IMR-90 (cell line): ENCODE measurements at regions not wholly inside any gene's neighbourhood (a gene's known extent, or its start where the extent isn't known, plus 50 kb on each side); places are given as distances from the start of the nearest gene placed in this dataset.

Experiments
- ATAC-seq: fragments of 200-7000 bp; cut with Tn5 transposase; 2 replicates; pipeline ENCODE4 v1.9.1; 2020; ENCODE audit warnings: low read depth, mild to moderate bottlenecking, moderate library complexity
- BruUV-seq: library from RNA; stranded (reverse); fragments of 400-500 nt; replicated peaks from 2 replicates; lab custom pipeline; 2021; lab: Mats Ljungman, UMichigan
- CTCF ChIA-PET: fragments of 300-600 bp; formaldehyde crosslinking; extraction: SDS; loops from one replicate; lab custom pipeline; 2021; ENCODE audit warnings: antibody characterized with exemption; lab: Yijun Ruan, JAX
- POLR2A ChIA-PET: fragments of 300-600 bp; sonication (Branson Sonifier 250); formaldehyde crosslinking; loops from one replicate; lab custom pipeline; 2022; ENCODE audit warnings: antibody characterized with exemption; ENCODE audit not compliant: unreplicated experiment; lab: Charles Lee
- DNase-seq: peaks from one replicate; pipeline ENCODE4 v3.0.0; 2013
- H2AFZ ChIP-seq: replicated peaks from 2 replicates; pipeline ENCODE3; 2013; ENCODE audit warnings: low read length, mild to moderate bottlenecking; ENCODE audit not compliant: poor library complexity
- H2AK5ac ChIP-seq: 2 replicates; pipeline ENCODE4 v1.6.1; 2013; ENCODE audit warnings: low read depth, low read length, inconsistent platforms
- H2AK9ac ChIP-seq: replicated peaks from 2 replicates; pipeline ENCODE3; 2013; ENCODE audit warnings: mild to moderate bottlenecking, low read depth, low read length, moderate library complexity; ENCODE audit not compliant: poor library complexity
- H2BK120ac ChIP-seq: 2 replicates; pipeline ENCODE4 v1.6.1; 2013; ENCODE audit warnings: low read depth, low read length, inconsistent platforms
- H2BK15ac ChIP-seq: 3 replicates; pipeline ENCODE4 v1.6.1; 2013; ENCODE audit warnings: low read depth, low read length, inconsistent platforms
- H2BK20ac ChIP-seq: 2 replicates; pipeline ENCODE4 v1.6.1; 2013; ENCODE audit warnings: low read depth, mild to moderate bottlenecking, inconsistent platforms, low read length, moderate library complexity
- H2BK5ac ChIP-seq: 2 replicates; pipeline ENCODE4 v1.6.1; 2013; ENCODE audit warnings: mild to moderate bottlenecking, low read depth, low read length, inconsistent platforms; ENCODE audit not compliant: poor library complexity, severe bottlenecking
- H3K14ac ChIP-seq: replicated peaks from 2 replicates; pipeline ENCODE4 v1.6.1; 2013; ENCODE audit warnings: low read depth, low read length, inconsistent platforms
- H3K18ac ChIP-seq: 2 replicates; pipeline ENCODE4 v1.6.1; 2013; ENCODE audit warnings: low read depth, low read length, control low read depth
- H3K23ac ChIP-seq: 2 replicates; pipeline ENCODE4 v1.6.1; 2013; ENCODE audit warnings: low read depth, low read length, inconsistent platforms
- H3K27ac ChIP-seq: 2 replicates; pipeline ENCODE4 v1.5.1; 2013; ENCODE audit warnings: mild to moderate bottlenecking, control low read depth, low read length; ENCODE audit not compliant: insufficient read depth
- H3K27me3 ChIP-seq: 2 replicates; pipeline ENCODE4 v1.6.1; 2013; ENCODE audit warnings: low read length; ENCODE audit not compliant: control insufficient read depth, insufficient read depth
- H3K36me3 ChIP-seq: 2 replicates; pipeline ENCODE4 v1.6.1; 2013; ENCODE audit warnings: low read length, mixed read lengths; ENCODE audit not compliant: control insufficient read depth, insufficient read depth
- H3K4ac ChIP-seq: 2 replicates; pipeline ENCODE4 v1.6.1; 2013; ENCODE audit warnings: low read depth, low read length, inconsistent platforms
- H3K4me1 ChIP-seq: 2 replicates; pipeline ENCODE4 v1.6.1; 2013; ENCODE audit warnings: low read length, mixed read lengths; ENCODE audit not compliant: control insufficient read depth, insufficient read depth
- H3K4me2 ChIP-seq: 2 replicates; pipeline ENCODE4 v1.6.1; 2013; ENCODE audit warnings: low read depth, mild to moderate bottlenecking, control low read depth, low read length, moderate library complexity
- H3K4me3 ChIP-seq: 2 replicates; pipeline ENCODE4 v1.5.1; 2013; ENCODE audit warnings: low read depth, mild to moderate bottlenecking, control low read depth, low read length, moderate library complexity; ENCODE audit not compliant: insufficient read depth
- H3K56ac ChIP-seq: 2 replicates; pipeline ENCODE4 v1.6.1; 2013; ENCODE audit warnings: low read length, inconsistent platforms; ENCODE audit not compliant: insufficient read depth; ENCODE audit errors: extremely low read depth
- H3K79me1 ChIP-seq, 2 experiments: 2 replicates each; pipeline ENCODE4 v1.6.1; 2013; ENCODE audit warnings: low read length in 2 of 2, inconsistent platforms in 1 of 2, low read depth in 1 of 2
- H3K9ac ChIP-seq: 2 replicates; pipeline ENCODE4 v1.6.1; 2013; ENCODE audit warnings: low read depth, low read length, control low read depth
- H3K9me1 ChIP-seq: 2 replicates; pipeline ENCODE4 v1.6.1; 2013; ENCODE audit warnings: low read length, inconsistent platforms; ENCODE audit not compliant: insufficient read depth
- H3K9me3 ChIP-seq: 2 replicates; pipeline ENCODE4 v1.6.1; 2013; ENCODE audit warnings: low read length; ENCODE audit not compliant: control insufficient read depth, insufficient read depth
- H4K20me1 ChIP-seq: 2 replicates; pipeline ENCODE4 v1.6.1; 2013; ENCODE audit warnings: low read length, inconsistent platforms; ENCODE audit not compliant: insufficient read depth
- H4K5ac ChIP-seq: 2 replicates; pipeline ENCODE4 v1.6.1; 2013; ENCODE audit warnings: mild to moderate bottlenecking, low read depth, low read length, control low read depth
- H4K8ac ChIP-seq, 2 experiments: 2 replicates each; pipeline ENCODE4 v1.6.1; 2013; ENCODE audit warnings: low read depth in 2 of 2, low read length in 2 of 2, control low read depth in 1 of 2, inconsistent platforms in 1 of 2
- H4K91ac ChIP-seq: 2 replicates; pipeline ENCODE4 v1.6.1; 2013; ENCODE audit warnings: low read depth, low read length, inconsistent platforms; ENCODE audit not compliant: insufficient read depth
- BHLHE40 ChIP-seq: fragments of 150-350 bp; IDR thresholded peaks from 2 replicates; pipeline ENCODE4 v1.6.1; 2016; ENCODE audit warnings: mild to moderate bottlenecking, low read depth, low read length
- CEBPB ChIP-seq: IDR thresholded peaks from 2 replicates; pipeline ENCODE4 v1.6.1; 2012; ENCODE audit warnings: low read depth, low read length, improper control_type of control experiment
- CHD1 ChIP-seq: IDR thresholded peaks from 2 replicates; pipeline ENCODE4 v1.6.1; 2012; ENCODE audit warnings: low read depth, low read length, improper control_type of control experiment
- ELK1 ChIP-seq: fragments of 150-350 bp; IDR thresholded peaks from 2 replicates; pipeline ENCODE4 v1.6.1; 2016; ENCODE audit warnings: low read depth, mild to moderate bottlenecking, low read length, moderate library complexity, borderline replicate concordance
- FOS ChIP-seq: fragments of 150-350 bp; IDR thresholded peaks from 2 replicates; pipeline ENCODE4 v1.6.1; 2016; ENCODE audit warnings: low read depth, low read length
- MAFK ChIP-seq: IDR thresholded peaks from 2 replicates; pipeline ENCODE4 v1.6.1; 2012; ENCODE audit warnings: low read depth, low read length, improper control_type of control experiment
- MAZ ChIP-seq: IDR thresholded peaks from 2 replicates; pipeline ENCODE4 v1.6.1; 2012; ENCODE audit warnings: low read depth, mild to moderate bottlenecking, low read length, improper control_type of control experiment, moderate library complexity, borderline replicate concordance
- MXI1 ChIP-seq: IDR thresholded peaks from 2 replicates; pipeline ENCODE4 v1.6.1; 2012; ENCODE audit warnings: low read depth, mild to moderate bottlenecking, low read length, moderate library complexity, borderline replicate concordance
- NFE2L2 ChIP-seq: fragments of 150-350 bp; IDR thresholded peaks from 2 replicates; pipeline ENCODE4 v1.6.1; 2016; ENCODE audit warnings: low read depth, mild to moderate bottlenecking, low read length
- POLR2A ChIP-seq: IDR thresholded peaks from 2 replicates; pipeline ENCODE4 v1.6.1; 2012; ENCODE audit warnings: mild to moderate bottlenecking, low read depth, low read length
- RAD21 ChIP-seq: IDR thresholded peaks from 2 replicates; pipeline ENCODE4 v1.6.1; 2012; ENCODE audit warnings: low read length, improper control_type of control experiment
- RCOR1 ChIP-seq: IDR thresholded peaks from 2 replicates; pipeline ENCODE4 v1.6.1; 2012; ENCODE audit warnings: mild to moderate bottlenecking, low read length, improper control_type of control experiment; ENCODE audit not compliant: insufficient replicate concordance
- RFX5 ChIP-seq: IDR thresholded peaks from 2 replicates; pipeline ENCODE4 v1.8.0; 2012; ENCODE audit warnings: low read depth, mild to moderate bottlenecking, low read length, moderate library complexity
- SMC3 ChIP-seq: fragments of 150-350 bp; IDR thresholded peaks from 2 replicates; pipeline ENCODE4 v1.6.1; 2016; ENCODE audit warnings: low read depth, mild to moderate bottlenecking, antibody characterized with exemption, low read length, moderate library complexity
- USF2 ChIP-seq: fragments of 150-350 bp; IDR thresholded peaks from 2 replicates; pipeline ENCODE4 v1.6.1; 2017; ENCODE audit warnings: mild to moderate bottlenecking, antibody characterized with exemption, low read length, low read depth
- WGBS, 2 experiments: methylation state at CpG; one replicate each; pipeline versions ENCODE4 v1.1.5 to v1.1.7; 2013; ENCODE audit warnings: missing lambda C conversion rate in 2 of 2; ENCODE audit not compliant: insufficient read length in 1 of 2; ENCODE audit errors: extremely low coverage in 2 of 2; 5-methylcytosine and 5-hydroxymethylcytosine counted together
- dilution Hi-C: fragments of 300-500 bp; cut with HindIII; formaldehyde crosslinking; loops from one replicate; pipeline ENCODE4 v1.14.3; 2018; ENCODE audit warnings: low sequenced_read_pairs; ENCODE audit not compliant: unreplicated experiment
- in situ Hi-C: fragments of 300-500 bp; cut with MboI; formaldehyde crosslinking; loops from 3 replicates; pipeline ENCODE4 v1.14.3; 2019; ENCODE audit warnings: low sequenced_read_pairs, inconsistent platforms, mixed read lengths
- intact Hi-C: fragments of 100-400 bp; cut with micrococcal nuclease; formaldehyde crosslinking; loops from 2 replicates; pipeline ENCODE4 v1.10.0; 2022
- TF ChIP-seq, protein P1 (sequence below): conservative IDR thresholded peaks from 2 replicates; pipeline ENCODE4 v1.5.1; 2012; ENCODE audit warnings: mild to moderate bottlenecking, low read depth, low read length, improper control_type of control experiment

GRCh38 chr3:197432384-197433127, 123.2 kb downstream of the BDH1 start:
- no peak for TF ChIP-seq RFX5
- no peak for TF ChIP-seq SMC3
- no peak for TF ChIP-seq ELK1
- TF ChIP-seq CHD1: no peak
- TF ChIP-seq BHLHE40: no peak
- TF ChIP-seq RAD21: no peak
- no peak for TF ChIP-seq USF2
- no peak for TF ChIP-seq FOS
- TF ChIP-seq NFE2L2: no peak
- no peak for TF ChIP-seq POLR2A
- TF ChIP-seq, protein P1, sequence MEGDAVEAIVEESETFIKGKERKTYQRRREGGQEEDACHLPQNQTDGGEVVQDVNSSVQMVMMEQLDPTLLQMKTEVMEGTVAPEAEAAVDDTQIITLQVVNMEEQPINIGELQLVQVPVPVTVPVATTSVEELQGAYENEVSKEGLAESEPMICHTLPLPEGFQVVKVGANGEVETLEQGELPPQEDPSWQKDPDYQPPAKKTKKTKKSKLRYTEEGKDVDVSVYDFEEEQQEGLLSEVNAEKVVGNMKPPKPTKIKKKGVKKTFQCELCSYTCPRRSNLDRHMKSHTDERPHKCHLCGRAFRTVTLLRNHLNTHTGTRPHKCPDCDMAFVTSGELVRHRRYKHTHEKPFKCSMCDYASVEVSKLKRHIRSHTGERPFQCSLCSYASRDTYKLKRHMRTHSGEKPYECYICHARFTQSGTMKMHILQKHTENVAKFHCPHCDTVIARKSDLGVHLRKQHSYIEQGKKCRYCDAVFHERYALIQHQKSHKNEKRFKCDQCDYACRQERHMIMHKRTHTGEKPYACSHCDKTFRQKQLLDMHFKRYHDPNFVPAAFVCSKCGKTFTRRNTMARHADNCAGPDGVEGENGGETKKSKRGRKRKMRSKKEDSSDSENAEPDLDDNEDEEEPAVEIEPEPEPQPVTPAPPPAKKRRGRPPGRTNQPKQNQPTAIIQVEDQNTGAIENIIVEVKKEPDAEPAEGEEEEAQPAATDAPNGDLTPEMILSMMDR: no peak
- no peak for TF ChIP-seq RCOR1
- no peak for TF ChIP-seq MAFK
- TF ChIP-seq MAZ: no peak
- TF ChIP-seq MXI1: no peak
- no peak for TF ChIP-seq CEBPB
- no peak overlapping the region for H2BK20ac ChIP-seq
- CTCF ChIA-PET: no interaction called here
- H3K23ac ChIP-seq: no peak overlapping the region
- peak overlapping the region; percentile 61; the same call in 1 of the 2 replicates for H2AK5ac ChIP-seq
- dilution Hi-C loops (no loop called here), in situ Hi-C loops (no loop called here), intact Hi-C loops (no loop called here)
- peak overlapping the region; percentile 70; the same call in 2 of the 3 replicates for H2BK15ac ChIP-seq
- H2BK120ac ChIP-seq: no peak overlapping the region
- H3K9me3 ChIP-seq: peaks cover 2% of the 10 kb centered on the region; the same call in 1 of the 2 replicates
- H3K79me1 ChIP-seq: no peaks in the 10 kb centered on the region
- DNase-seq (no peak), ATAC-seq (no peak)
- WGBS, 2 experiments: no CpG with 5 or more reads among the region's 4 CpGs
- no peak overlapping the region for H2BK5ac ChIP-seq
- H3K36me3 ChIP-seq: no peaks in the 10 kb centered on the region
- H3K18ac ChIP-seq: peak overlapping the region; percentile 45; the same call in 1 of the 2 replicates
- BruUV-seq: no TSS peak
- peaks cover 7% of the 10 kb centered on the region; the same call in 1 of the 2 replicates for H3K27me3 ChIP-seq
- H3K9me1 ChIP-seq: no peaks in the 10 kb centered on the region
- H2AFZ ChIP-seq: no peak overlapping the region
- no peaks in the 10 kb centered on the region for H4K20me1 ChIP-seq
- H3K56ac ChIP-seq: no peak overlapping the region
- H4K5ac ChIP-seq: no peak overlapping the region
- no peak overlapping the region for H4K91ac ChIP-seq
- no peak overlapping the region for H2AK9ac ChIP-seq
- POLR2A ChIA-PET: no interaction called here
- H3K9ac ChIP-seq: no peak overlapping the region
- H3K4me1 ChIP-seq: peaks cover 10% of the 10 kb centered on the region
- H3K4ac ChIP-seq: no peak overlapping the region
- H3K4me2 ChIP-seq: no peak overlapping the region
- 0 out of 2 replicates have a peak overlapping the region, but pooled peaks have one; percentile 37 for H3K14ac ChIP-seq
- H4K8ac ChIP-seq: no peak overlapping the region
- H3K4me3 ChIP-seq: no peak overlapping the region
- H3K27ac ChIP-seq: no peak overlapping the region
